Stimulated activated CD8-positive, alpha-beta memory T cell treated with anti-CD3 and anti-CD28 coated beads, Interleukin-2, amount 100 ng/mL, for 48 hours (primary cell): ENCODE measurements at regions not wholly inside any gene's neighbourhood (a gene's known extent, or its start where the extent isn't known, plus 50 kb on each side); places are given as distances from the start of the nearest gene placed in this dataset.
"Not testable (repeated sequence)": the region's sequence is repeated elsewhere in the genome, so short reads cannot be mapped to it uniquely, and the experiment has no call there.

Experiments used
- DNase-seq, 2 donors: peaks; one replicate each; pipeline ENCODE4 v3.0.0-alpha.2; 2020; ENCODE audit warnings: low read depth in 2 of 2

- DNase-seq = no peak
Observed at GRCh38 chr3:175969456-175969855, 1110.3 kb downstream of the NAALADL2 start.

- DNase-seq = no peak
Observed at GRCh38 chr3:175965036-175965435, 1105.9 kb downstream of the NAALADL2 start.

- DNase-seq = no peak
Observed at GRCh38 chr3:175957427-175957826, 1098.3 kb downstream of the NAALADL2 start.

- DNase-seq = no peak
Observed at GRCh38 chr3:175956964-175957363, 1097.8 kb downstream of the NAALADL2 start.

GRCh38 chr3:175951047-175951694 lies 1092.0 kb downstream of the NAALADL2 start:
- DNase-seq = no peak

DNA sequence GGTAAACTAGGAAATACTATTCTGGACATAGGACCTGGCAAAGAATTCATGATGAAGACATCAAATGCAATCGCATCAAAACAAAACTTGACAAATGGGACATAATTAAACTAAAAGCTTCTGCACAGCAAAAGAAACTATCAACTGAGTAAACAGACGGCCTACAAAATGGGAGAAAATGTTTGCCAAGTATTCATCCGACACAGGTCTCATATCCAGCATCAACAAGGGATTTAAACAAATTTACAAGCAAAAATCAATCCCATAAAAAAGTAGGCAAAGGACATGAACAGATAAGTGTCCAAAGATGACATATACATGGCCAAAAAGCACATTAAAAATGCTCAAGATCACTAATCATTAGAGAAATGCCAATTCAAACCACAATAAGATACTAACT lies 1088.9 kb downstream of the NAALADL2 start:
- DNase-seq = no peak

GRCh38 chr3:175941352-175941751 lies 1082.2 kb downstream of the NAALADL2 start:
- no peak for DNase-seq

DNA sequence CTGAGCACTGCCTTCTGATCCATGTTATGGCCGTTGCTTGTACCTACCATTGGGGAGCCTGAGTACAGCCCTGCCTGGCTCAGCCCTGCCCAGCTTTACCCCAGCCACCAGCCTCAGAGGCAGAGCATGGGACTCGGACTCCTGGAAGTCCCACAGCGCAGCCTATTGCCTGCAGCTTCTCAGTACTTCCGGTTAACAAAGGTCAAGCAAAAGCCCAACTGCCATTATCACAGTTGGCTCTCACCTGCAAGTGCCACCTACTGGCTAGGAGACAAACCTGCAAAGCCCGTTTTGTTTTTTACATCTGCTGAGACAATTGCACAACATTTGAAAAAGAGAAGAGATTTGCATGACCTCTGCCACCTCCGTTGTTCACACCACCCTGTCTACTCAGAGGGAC lies 1081.7 kb downstream of the NAALADL2 start:
- no peak for DNase-seq

DNA sequence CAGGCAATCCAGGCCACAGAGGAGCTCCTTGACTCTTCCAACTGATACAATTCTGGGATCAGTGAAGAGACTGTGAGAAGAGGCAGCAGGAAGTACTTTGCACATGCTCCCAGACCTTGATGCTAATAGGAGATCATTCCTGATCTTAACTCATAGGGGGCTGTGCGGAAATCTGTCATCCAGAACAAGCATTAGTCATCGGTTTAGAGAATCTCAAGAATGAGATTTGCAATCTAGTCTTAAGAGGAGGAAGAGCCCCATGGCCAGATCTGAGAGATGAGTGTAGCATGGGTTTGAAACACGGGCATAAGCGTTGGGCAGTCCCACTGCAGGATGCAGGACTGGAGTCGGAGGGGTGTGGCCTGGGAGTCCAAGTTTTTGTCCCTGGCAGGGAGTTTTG lies 1081.1 kb downstream of the NAALADL2 start:
- DNase-seq = no peak

- DNase-seq = not testable (repeated sequence)
Observed at GRCh38 chr3:175937367-175937766, 1078.2 kb downstream of the NAALADL2 start.

GRCh38 chr3:175932586-175932985 lies 1073.5 kb downstream of the NAALADL2 start:
- DNase-seq = no peak

DNA sequence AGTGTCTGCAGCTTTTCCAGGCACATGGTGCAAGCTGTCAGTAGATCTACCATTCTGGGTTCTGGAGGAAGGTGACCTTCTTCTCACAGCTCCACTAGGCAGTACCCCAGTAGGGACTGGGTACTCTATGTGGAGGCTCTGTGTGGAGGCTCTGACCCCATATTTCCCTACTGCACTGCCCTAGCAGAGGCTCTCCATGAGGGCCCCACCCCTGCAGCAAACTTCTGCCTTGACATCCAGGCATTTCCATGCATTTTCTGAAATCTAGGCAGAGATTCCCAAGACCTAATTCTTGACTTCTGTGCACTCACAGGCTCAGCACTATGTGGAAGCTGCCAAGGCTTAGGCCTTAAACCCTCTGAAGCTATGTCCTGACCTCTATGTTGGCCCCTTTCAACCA lies 1060.0 kb downstream of the NAALADL2 start:
- no peak for DNase-seq

DNA sequence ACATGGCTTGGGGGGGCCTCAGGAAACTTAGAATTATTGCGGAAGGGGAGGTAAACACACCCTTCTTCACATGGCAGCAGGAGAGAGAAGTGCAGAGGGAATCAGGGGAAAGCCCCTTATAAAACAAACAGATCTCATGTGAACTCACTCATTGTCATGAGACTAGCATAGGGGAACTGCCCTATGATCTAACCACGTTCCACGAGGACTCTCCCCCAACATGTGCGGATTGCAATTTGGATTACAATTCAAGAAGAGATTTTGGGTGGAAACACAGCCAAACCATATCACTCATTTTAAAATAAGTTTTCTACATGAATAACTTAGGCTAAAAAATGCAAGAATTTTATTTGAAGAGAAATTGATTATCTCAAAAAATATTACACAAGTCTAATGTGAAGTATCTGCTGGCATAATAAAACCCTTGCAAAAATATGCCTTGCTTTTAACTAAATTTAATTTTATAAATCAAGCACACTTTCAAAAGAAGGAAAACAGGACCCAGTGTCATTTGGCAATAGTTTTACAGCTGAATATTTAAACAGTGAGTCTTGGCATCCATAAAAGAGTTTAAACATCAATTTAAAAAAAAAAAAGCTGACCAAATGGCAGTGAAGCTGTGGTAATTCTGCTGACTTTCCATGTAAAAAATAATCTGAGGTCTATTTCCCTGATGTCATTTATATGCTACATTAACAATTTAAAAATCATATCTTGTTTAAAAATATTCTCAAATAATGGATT lies 1057.2 kb downstream of the NAALADL2 start:
- DNase-seq = no peak

- no peak for DNase-seq
Observed at GRCh38 chr3:175914785-175915184, 1055.7 kb downstream of the NAALADL2 start.

DNA sequence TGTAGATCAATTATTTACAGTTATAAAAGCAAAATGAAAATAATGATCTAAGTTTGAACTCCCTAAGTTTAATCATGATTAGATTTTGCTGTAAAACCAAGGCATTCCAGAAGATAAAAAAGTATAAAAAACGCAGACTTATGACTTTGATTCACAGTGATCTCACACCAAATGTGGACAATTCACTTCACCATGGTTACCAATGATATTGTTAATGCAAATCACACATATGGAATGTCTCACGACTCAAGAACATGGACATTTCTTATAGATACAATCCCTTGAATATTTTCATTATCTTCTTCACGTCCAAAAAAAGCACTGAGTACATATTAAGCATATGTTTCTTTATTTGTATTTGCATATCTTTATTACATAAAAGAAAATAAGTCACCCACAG lies 1054.2 kb downstream of the NAALADL2 start:
- no peak for DNase-seq

DNA sequence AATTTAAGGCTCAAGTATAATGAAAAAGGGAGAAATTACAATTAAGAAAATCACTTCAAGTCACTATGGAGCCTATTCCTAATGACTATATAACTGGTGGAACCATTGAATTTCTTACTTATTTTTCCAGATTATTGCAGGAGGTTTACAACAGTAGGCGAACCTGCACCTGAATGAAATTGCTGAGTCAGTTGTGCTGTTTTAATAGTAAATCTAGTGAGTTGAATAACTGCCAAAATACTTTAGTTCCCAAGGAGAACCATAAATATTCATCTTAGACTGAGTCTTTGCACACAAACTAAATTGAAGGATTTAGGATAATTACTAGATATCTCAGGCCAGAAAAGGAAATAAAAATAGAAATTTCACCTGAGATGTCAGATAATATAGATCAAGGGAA lies 1052.8 kb downstream of the NAALADL2 start:
- no peak for DNase-seq

DNA sequence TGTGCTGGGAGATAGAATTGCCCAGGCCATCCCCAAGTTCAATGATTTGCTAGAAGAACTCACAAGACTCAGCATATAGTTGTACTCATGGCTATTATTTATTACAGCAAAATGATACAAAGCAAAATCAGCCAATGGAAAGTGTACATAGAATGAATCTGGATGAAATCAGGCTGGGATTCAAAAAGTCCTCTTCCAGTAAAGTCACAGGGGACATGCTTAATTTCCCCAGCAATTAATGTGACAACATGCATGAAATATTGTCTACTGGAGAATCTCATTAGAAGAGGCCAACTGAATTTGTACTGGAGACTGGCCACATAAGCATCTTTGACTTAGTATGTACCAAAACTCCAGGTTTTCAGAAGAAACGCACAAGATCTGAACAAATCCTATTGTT lies 1043.1 kb downstream of the NAALADL2 start:
- no peak for DNase-seq

GRCh38 chr3:175898194-175898593 lies 1039.1 kb downstream of the NAALADL2 start:
- DNase-seq = no peak

DNA sequence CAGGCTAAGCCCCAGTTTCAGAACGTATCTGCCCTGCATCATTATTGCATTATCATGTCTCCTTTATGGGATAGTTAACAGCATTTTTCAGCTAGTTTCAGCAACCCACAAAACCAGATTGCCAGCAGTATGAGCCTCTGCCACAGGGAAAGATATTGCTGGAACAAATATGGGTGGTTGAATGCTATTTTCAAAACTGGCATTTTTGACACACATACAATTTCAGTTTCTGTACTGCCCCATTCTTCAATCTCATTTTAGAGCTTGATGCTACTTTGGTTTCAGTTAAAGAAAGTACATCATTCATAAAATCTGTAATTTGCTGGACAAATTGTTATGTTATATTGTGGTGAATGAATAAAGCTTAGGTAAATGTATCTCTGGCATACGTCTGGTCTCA lies 1037.5 kb downstream of the NAALADL2 start:
- DNase-seq = no peak

- DNase-seq = no peak
Observed at GRCh38 chr3:175895731-175896130, 1036.6 kb downstream of the NAALADL2 start.

DNA sequence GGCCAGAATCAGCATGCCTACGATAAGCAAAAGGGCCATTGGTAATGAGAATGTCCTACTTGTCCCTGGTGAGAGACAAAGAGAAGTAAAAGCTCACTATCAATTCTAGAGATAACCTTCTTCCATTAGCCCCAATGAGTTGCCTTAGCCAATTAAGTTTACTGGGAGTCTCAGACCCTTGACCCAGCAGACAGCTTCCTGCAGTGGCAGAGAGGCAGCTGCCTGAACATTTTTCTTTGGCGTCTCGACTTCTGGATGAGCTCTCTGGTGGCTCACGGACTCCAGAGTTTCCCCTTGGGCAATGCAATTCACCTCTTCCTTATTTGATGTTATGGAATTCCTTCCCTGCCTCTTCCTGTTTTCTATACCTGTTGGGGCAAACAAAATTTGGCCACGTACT lies 1034.4 kb downstream of the NAALADL2 start:
- no peak for DNase-seq

- no peak for DNase-seq
Observed at GRCh38 chr3:175890066-175890465, 1030.9 kb downstream of the NAALADL2 start.

GRCh38 chr3:175885231-175885766 lies 1026.2 kb downstream of the NAALADL2 start:
- DNase-seq = no peak
